Mucosa of descending colon (tissue), 3 donors: ENCODE measurements at regions not wholly inside any gene's neighbourhood (a gene's known extent, or its start where the extent isn't known, plus 50 kb on each side); places are given as distances from the start of the nearest gene placed in this dataset.
"Not testable (repeated sequence)": the region's sequence is repeated elsewhere in the genome, so short reads cannot be mapped to it uniquely, and the experiment has no call there.

Experiments used
- ATAC-seq: fragments of 200-7000 bp; cut with Tn5 transposase; one replicate; pipeline ENCODE4 v1.9.1; 2020; ENCODE audit warnings: mild to moderate bottlenecking, moderate library complexity
- DNase-seq, 3 donors: peaks; one replicate each; pipeline ENCODE4 v3.0.0-alpha.2; 2020
- H3K36me3 ChIP-seq: fragments of 200-600 bp; one replicate; pipeline ENCODE4 v1.8.0; 2021; ENCODE audit warnings: low read depth, mild to moderate bottlenecking
- H3K4me1 ChIP-seq: fragments of 200-600 bp; one replicate; pipeline ENCODE4 v1.8.0; 2021; ENCODE audit warnings: low read depth, mild to moderate bottlenecking
- H3K4me3 ChIP-seq: fragments of 200-600 bp; one replicate; pipeline ENCODE4 v1.8.0; 2021; ENCODE audit warnings: mild to moderate bottlenecking
- H3K9me3 ChIP-seq: fragments of 200-600 bp; one replicate; pipeline ENCODE4 v1.8.0; 2021; ENCODE audit warnings: mild to moderate bottlenecking
- CTCF ChIP-seq: fragments of 200-600 bp; IDR thresholded peaks from one replicate; pipeline ENCODE4 v1.8.0; 2022; ENCODE audit warnings: antibody characterized with exemption, mild to moderate bottlenecking
- intact Hi-C, 2 donors: fragments of 100-400 bp; cut with DNase I in 1 of 2; cut with micrococcal nuclease in 1 of 2; formaldehyde crosslinking; loops; one replicate each; pipeline versions ENCODE4 v1.11.0 to v1.11.1; 2022; cut with DNase I, micrococcal nuclease
- donor health status: DM: no; HTN: no; CAD: no; lungs with moderate emphysema.
- donor health status: DM: no; HTN: no; CAD: no.
- donor health status: DM: no; HTN: yes; CAD: no.

- Histone ChIP-seq H3K4me3 (no peak overlapping the region), H3K36me3 (no peaks in the 10 kb centered on the region), H3K9me3 (peaks cover 3% of the 10 kb centered on the region), H3K4me1 (no peaks in the 10 kb centered on the region)
- no peak for TF ChIP-seq CTCF
- DNase-seq = no peak
- intact Hi-C loops = no loop called here
- no peak for ATAC-seq
Measured at GRCh38 chr11:15677181-15677580, 562.5 kb downstream of the INSC start.

GRCh38 chr11:15683528-15683927 lies 568.8 kb downstream of the INSC start:
- ATAC-seq = no peak
- TF ChIP-seq CTCF = no peak
- intact Hi-C loops = no loop called here

GRCh38 chr11:15685306-15685705 lies 570.6 kb downstream of the INSC start:
- H3K4me1 ChIP-seq = no peaks in the 10 kb centered on the region
- intact Hi-C loops = no loop called here
- H3K36me3 ChIP-seq = no peaks in the 10 kb centered on the region
- DNase-seq (no peak), ATAC-seq (no peak)
- no peak overlapping the region for H3K4me3 ChIP-seq
- TF ChIP-seq CTCF = no peak
- no peaks in the 10 kb centered on the region for H3K9me3 ChIP-seq

More at GRCh38 chr11:15683528-15683927, 568.8 kb downstream of the INSC start:
- no peaks in the 10 kb centered on the region for H3K36me3 ChIP-seq
- no peaks in the 10 kb centered on the region for H3K4me1 ChIP-seq
- H3K9me3 ChIP-seq = no peaks in the 10 kb centered on the region
- no peak overlapping the region for H3K4me3 ChIP-seq
- DNase-seq = no peak

GRCh38 chr11:15686259-15686658 lies 571.5 kb downstream of the INSC start:
- H3K36me3 ChIP-seq, H3K4me1 ChIP-seq, intact Hi-C loops, H3K9me3 ChIP-seq, ATAC-seq, H3K4me3 ChIP-seq, DNase-seq: not testable (repeated sequence)

- intact Hi-C loops = no loop called here
- Histone ChIP-seq H3K4me3 (no peak overlapping the region), H3K4me1 (no peaks in the 10 kb centered on the region), H3K36me3 (no peaks in the 10 kb centered on the region), H3K9me3 (no peaks in the 10 kb centered on the region)
- TF ChIP-seq CTCF = no peak
- no peak for DNase-seq
- ATAC-seq = no peak
Measured at GRCh38 chr11:15687342-15687741, 572.6 kb downstream of the INSC start.

GRCh38 chr11:15688351-15688792 lies 573.6 kb downstream of the INSC start:
- Histone ChIP-seq H3K36me3 (no peaks in the 10 kb centered on the region), H3K9me3 (no peaks in the 10 kb centered on the region), H3K4me1 (no peaks in the 10 kb centered on the region), H3K4me3 (no peak overlapping the region)
- intact Hi-C loops = no loop called here
- ATAC-seq = peak; percentile 14
- DNase-seq = no peak
- no peak for TF ChIP-seq CTCF
